ENCODE measurements at regions not wholly inside any gene's neighbourhood (a gene's known extent, or its start where the extent isn't known, plus 50 kb on each side); places are given as distances from the start of the nearest gene placed in this dataset.
"Not testable (repeated sequence)": the region's sequence is repeated elsewhere in the genome, so short reads cannot be mapped to it uniquely, and the experiment has no call there.

- H3K9me3 ChIP-seq (ENCODE audit: control insufficient read depth, insufficient read depth, low read depth, low read length): peaks cover 4% of the 10 kb centered on the region
- no peak overlapping the region for H3K27ac ChIP-seq (ENCODE audit: low read depth, low read length)
- no peak overlapping the region for H3K9ac ChIP-seq (ENCODE audit: low read length)
- H3K27me3 ChIP-seq (ENCODE audit: control insufficient read depth, insufficient read depth, low read length): no peaks in the 10 kb centered on the region
- H3K4me3 ChIP-seq (ENCODE audit: low read depth, low read length): no peak overlapping the region
- no peaks in the 10 kb centered on the region for H3K36me3 ChIP-seq (ENCODE audit: control insufficient read depth, insufficient read depth, low read length)
- H3K4me1 ChIP-seq (ENCODE audit: control insufficient read depth, insufficient read depth, low read length): no peaks in the 10 kb centered on the region
These were observed 86.0 kb downstream of the SAMD9 start for GRCh38 chr7:93031795-93032194.

GRCh38 chr7:93030605-93031225 is 87.1 kb downstream of the SAMD9 start:
- no peak overlapping the region for H3K4me3 ChIP-seq (ENCODE audit: low read depth, low read length)
- no peaks in the 10 kb centered on the region for H3K27me3 ChIP-seq (ENCODE audit: control insufficient read depth, insufficient read depth, low read length)

GRCh38 chr7:93029056-93029455 is 88.7 kb downstream of the SAMD9 start:
- H3K4me1 ChIP-seq (ENCODE audit: control insufficient read depth, insufficient read depth, low read length): no peaks in the 10 kb centered on the region
- peaks cover 4% of the 10 kb centered on the region for H3K9me3 ChIP-seq (ENCODE audit: control insufficient read depth, insufficient read depth, low read depth, low read length)
- H3K9ac ChIP-seq (ENCODE audit: low read length): no peak overlapping the region
- H3K27ac ChIP-seq (ENCODE audit: low read depth, low read length): no peak overlapping the region
- H3K4me3 ChIP-seq (ENCODE audit: low read depth, low read length): no peak overlapping the region
- no peaks in the 10 kb centered on the region for H3K36me3 ChIP-seq (ENCODE audit: control insufficient read depth, insufficient read depth, low read length)
- H3K27me3 ChIP-seq (ENCODE audit: control insufficient read depth, insufficient read depth, low read length): no peaks in the 10 kb centered on the region

More at GRCh38 chr7:93030605-93031225, 87.1 kb downstream of the SAMD9 start:
- Histone ChIP-seq H3K4me1 (ENCODE audit: control insufficient read depth, insufficient read depth, low read length) (no peaks in the 10 kb centered on the region), H3K9ac (ENCODE audit: low read length) (no peak overlapping the region), H3K27ac (ENCODE audit: low read depth, low read length) (no peak overlapping the region), H3K36me3 (ENCODE audit: control insufficient read depth, insufficient read depth, low read length) (no peaks in the 10 kb centered on the region), H3K9me3 (ENCODE audit: control insufficient read depth, insufficient read depth, low read depth, low read length) (peaks cover 4% of the 10 kb centered on the region)

GRCh38 chr7:93028610-93029009 is 89.2 kb downstream of the SAMD9 start:
- no peaks in the 10 kb centered on the region for H3K4me1 ChIP-seq (ENCODE audit: control insufficient read depth, insufficient read depth, low read length)
- no peaks in the 10 kb centered on the region for H3K27me3 ChIP-seq (ENCODE audit: control insufficient read depth, insufficient read depth, low read length)
- no peak overlapping the region for H3K27ac ChIP-seq (ENCODE audit: low read depth, low read length)
- H3K9ac ChIP-seq (ENCODE audit: low read length): no peak overlapping the region
- peaks cover 4% of the 10 kb centered on the region for H3K9me3 ChIP-seq (ENCODE audit: control insufficient read depth, insufficient read depth, low read depth, low read length)
- no peak overlapping the region for H3K4me3 ChIP-seq (ENCODE audit: low read depth, low read length)
- no peaks in the 10 kb centered on the region for H3K36me3 ChIP-seq (ENCODE audit: control insufficient read depth, insufficient read depth, low read length)

GRCh38 chr7:93027044-93027443 is 90.7 kb downstream of the SAMD9 start:
- H3K27ac ChIP-seq (ENCODE audit: low read depth, low read length): no peak overlapping the region
- H3K36me3 ChIP-seq (ENCODE audit: control insufficient read depth, insufficient read depth, low read length): no peaks in the 10 kb centered on the region

GRCh38 chr7:93026425-93026824 is 91.4 kb downstream of the SAMD9 start:
- H3K36me3 ChIP-seq (ENCODE audit: control insufficient read depth, insufficient read depth, low read length): no peaks in the 10 kb centered on the region
- H3K27me3 ChIP-seq (ENCODE audit: control insufficient read depth, insufficient read depth, low read length): no peaks in the 10 kb centered on the region
- no peak overlapping the region for H3K9ac ChIP-seq (ENCODE audit: low read length)
- no peak overlapping the region for H3K27ac ChIP-seq (ENCODE audit: low read depth, low read length)
- no peaks in the 10 kb centered on the region for H3K4me1 ChIP-seq (ENCODE audit: control insufficient read depth, insufficient read depth, low read length)
- H3K4me3 ChIP-seq (ENCODE audit: low read depth, low read length): no peak overlapping the region
- H3K9me3 ChIP-seq (ENCODE audit: control insufficient read depth, insufficient read depth, low read depth, low read length): 0 out of 2 replicates have a peak, but pooled peaks cover 4% of the 10 kb centered on the region

More at GRCh38 chr7:93027044-93027443, 90.7 kb downstream of the SAMD9 start:
- Histone ChIP-seq H3K27me3 (ENCODE audit: control insufficient read depth, insufficient read depth, low read length) (no peaks in the 10 kb centered on the region), H3K4me1 (ENCODE audit: control insufficient read depth, insufficient read depth, low read length) (no peaks in the 10 kb centered on the region), H3K4me3 (ENCODE audit: low read depth, low read length) (no peak overlapping the region), H3K9ac (ENCODE audit: low read length) (no peak overlapping the region), H3K9me3 (ENCODE audit: control insufficient read depth, insufficient read depth, low read depth, low read length) (peaks cover 8% of the 10 kb centered on the region)

- Histone ChIP-seq H3K36me3 (ENCODE audit: control insufficient read depth, insufficient read depth, low read length) (no peaks in the 10 kb centered on the region), H3K9ac (ENCODE audit: low read length) (no peak overlapping the region), H3K9me3 (ENCODE audit: control insufficient read depth, insufficient read depth, low read depth, low read length) (0 out of 2 replicates have a peak, but pooled peaks cover 4% of the 10 kb centered on the region), H3K27ac (ENCODE audit: low read depth, low read length) (no peak overlapping the region), H3K4me1 (ENCODE audit: control insufficient read depth, insufficient read depth, low read length) (no peaks in the 10 kb centered on the region), H3K4me3 (ENCODE audit: low read depth, low read length) (no peak overlapping the region), H3K27me3 (ENCODE audit: control insufficient read depth, insufficient read depth, low read length) (no peaks in the 10 kb centered on the region)
These were observed 92.4 kb downstream of the SAMD9 start for GRCh38 chr7:93025389-93025788.

- not testable (repeated sequence) for H3K4me3 ChIP-seq (ENCODE audit: low read depth, low read length); H3K27me3 ChIP-seq (ENCODE audit: control insufficient read depth, insufficient read depth, low read length); H3K27ac ChIP-seq (ENCODE audit: low read depth, low read length); H3K9me3 ChIP-seq (ENCODE audit: control insufficient read depth, insufficient read depth, low read depth, low read length); H3K36me3 ChIP-seq (ENCODE audit: control insufficient read depth, insufficient read depth, low read length); H3K4me1 ChIP-seq (ENCODE audit: control insufficient read depth, insufficient read depth, low read length); H3K9ac ChIP-seq (ENCODE audit: low read length)
These were observed 94.8 kb downstream of the SAMD9 start for GRCh38 chr7:93022931-93023478.

- Histone ChIP-seq H3K27me3 (ENCODE audit: control insufficient read depth, insufficient read depth, low read length) (no peaks in the 10 kb centered on the region), H3K27ac (ENCODE audit: low read depth, low read length) (no peak overlapping the region)
These were observed 96.0 kb downstream of the SAMD9 start for GRCh38 chr7:93021748-93022147.

GRCh38 chr7:93018716-93019115 is 99.1 kb downstream of the SAMD9 start:
- Histone ChIP-seq H3K9ac (ENCODE audit: low read length) (no peak overlapping the region), H3K4me3 (ENCODE audit: low read depth, low read length) (no peak overlapping the region), H3K36me3 (ENCODE audit: control insufficient read depth, insufficient read depth, low read length) (no peaks in the 10 kb centered on the region), H3K9me3 (ENCODE audit: control insufficient read depth, insufficient read depth, low read depth, low read length) (0 out of 2 replicates have a peak, but pooled peaks cover 4% of the 10 kb centered on the region), H3K27me3 (ENCODE audit: control insufficient read depth, insufficient read depth, low read length) (no peaks in the 10 kb centered on the region), H3K4me1 (ENCODE audit: control insufficient read depth, insufficient read depth, low read length) (peaks cover 17% of the 10 kb centered on the region), H3K27ac (ENCODE audit: low read depth, low read length) (no peak overlapping the region)

More at GRCh38 chr7:93021748-93022147, 96.0 kb downstream of the SAMD9 start:
- H3K9me3 ChIP-seq (ENCODE audit: control insufficient read depth, insufficient read depth, low read depth, low read length): 0 out of 2 replicates have a peak, but pooled peaks cover 4% of the 10 kb centered on the region
- H3K9ac ChIP-seq (ENCODE audit: low read length): no peak overlapping the region
- H3K36me3 ChIP-seq (ENCODE audit: control insufficient read depth, insufficient read depth, low read length): no peaks in the 10 kb centered on the region
- H3K4me1 ChIP-seq (ENCODE audit: control insufficient read depth, insufficient read depth, low read length): 0 out of 2 replicates have a peak, but pooled peaks cover under 1% of the 10 kb centered on the region
- no peak overlapping the region for H3K4me3 ChIP-seq (ENCODE audit: low read depth, low read length)

GRCh38 chr7:93016681-93017381 is 100.9 kb downstream of the SAMD9 start:
- Histone ChIP-seq H3K9me3 (ENCODE audit: control insufficient read depth, insufficient read depth, low read depth, low read length) (no peaks in the 10 kb centered on the region), H3K4me1 (ENCODE audit: control insufficient read depth, insufficient read depth, low read length) (peaks cover 17% of the 10 kb centered on the region), H3K27ac (ENCODE audit: low read depth, low read length) (no peak overlapping the region), H3K4me3 (ENCODE audit: low read depth, low read length) (no peak overlapping the region), H3K36me3 (ENCODE audit: control insufficient read depth, insufficient read depth, low read length) (no peaks in the 10 kb centered on the region), H3K9ac (ENCODE audit: low read length) (no peak overlapping the region), H3K27me3 (ENCODE audit: control insufficient read depth, insufficient read depth, low read length) (no peaks in the 10 kb centered on the region)
